Stimulated activated CD8-positive, alpha-beta memory T cell treated with anti-CD3 and anti-CD28 coated beads, Interleukin-4, amount 100 ng/mL, for 24 hours (primary cell): ENCODE measurements at regions not wholly inside any gene's neighbourhood (a gene's known extent, or its start where the extent isn't known, plus 50 kb on each side); places are given as distances from the start of the nearest gene placed in this dataset.

Source experiments
- DNase-seq: peaks from one replicate; pipeline ENCODE4 v3.0.0-alpha.2; 2020; ENCODE audit warnings: low read depth

GRCh38 chr2:42957861-42958301 is 165.5 kb upstream of the HAAO start:
- no peak for DNase-seq

- DNase-seq: no peak
Observed at GRCh38 chr2:42957109-42957860, 164.9 kb upstream of the HAAO start.

GRCh38 chr2:42954227-42954962 is 162.0 kb upstream of the HAAO start:
- DNase-seq: no peak

GRCh38 chr2:42953216-42953615 is 160.8 kb upstream of the HAAO start:
- no peak for DNase-seq

- no peak for DNase-seq
Observed at GRCh38 chr2:42951263-42951938, 159.0 kb upstream of the HAAO start.

- no peak for DNase-seq
Observed at GRCh38 chr2:42949125-42949524, 156.7 kb upstream of the HAAO start.

GRCh38 chr2:42947809-42948600 is 155.6 kb upstream of the HAAO start:
- DNase-seq: no peak

GRCh38 chr2:42944779-42945415 is 152.5 kb upstream of the HAAO start:
- DNase-seq: no peak

- no peak for DNase-seq
Observed at GRCh38 chr2:42942990-42943493, 150.7 kb upstream of the HAAO start.

GRCh38 chr2:42942214-42942989 is 150.0 kb upstream of the HAAO start:
- no peak for DNase-seq

GRCh38 chr2:42941633-42942176 is 149.3 kb upstream of the HAAO start:
- no peak for DNase-seq

- DNase-seq: no peak
Observed at GRCh38 chr2:42939411-42940206, 147.2 kb upstream of the HAAO start.

- DNase-seq: no peak
Observed at GRCh38 chr2:42938671-42939370, 146.4 kb upstream of the HAAO start.

- no peak for DNase-seq
Observed at GRCh38 chr2:42937171-42937875, 144.9 kb upstream of the HAAO start.

- DNase-seq: no peak
Observed at GRCh38 chr2:42935692-42936671, 143.6 kb upstream of the HAAO start.

GRCh38 chr2:42934580-42935186 is 142.3 kb upstream of the HAAO start:
- no peak for DNase-seq
